GM18511 (cell line): ENCODE measurements at regions not wholly inside any gene's neighbourhood (a gene's known extent, or its start where the extent isn't known, plus 50 kb on each side); places are given as distances from the start of the nearest gene placed in this dataset.

ENCODE experiments used
- ATAC-seq: cut with Tn5 transposase; IDR thresholded peaks from one replicate; pipeline ENCODE4 v1.9.1; 2021; ENCODE audit warnings: mild to moderate bottlenecking, moderate library complexity; ENCODE audit not compliant: unreplicated experiment

DNA sequence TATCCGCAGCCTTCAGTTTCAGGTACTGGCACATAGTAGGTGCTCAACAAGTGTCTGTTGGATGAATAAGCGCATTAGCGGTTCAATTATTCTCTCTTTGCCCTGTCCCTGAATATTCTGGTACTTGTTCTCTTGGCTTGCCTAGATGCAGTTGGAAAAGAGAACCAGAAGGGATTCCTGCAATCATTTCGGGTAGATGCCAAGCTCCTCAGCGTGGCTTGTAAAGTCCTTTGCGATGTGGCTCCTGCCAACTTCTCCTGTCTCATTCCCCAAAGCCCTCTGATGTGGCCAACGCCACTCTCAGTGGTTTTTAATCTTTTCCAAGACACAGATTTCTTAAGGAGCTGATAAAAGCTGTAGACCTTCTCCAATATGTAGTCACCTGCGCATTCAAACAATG lies 230.3 kb downstream of the SUDS3 start:
- ATAC-seq, result no peak

DNA sequence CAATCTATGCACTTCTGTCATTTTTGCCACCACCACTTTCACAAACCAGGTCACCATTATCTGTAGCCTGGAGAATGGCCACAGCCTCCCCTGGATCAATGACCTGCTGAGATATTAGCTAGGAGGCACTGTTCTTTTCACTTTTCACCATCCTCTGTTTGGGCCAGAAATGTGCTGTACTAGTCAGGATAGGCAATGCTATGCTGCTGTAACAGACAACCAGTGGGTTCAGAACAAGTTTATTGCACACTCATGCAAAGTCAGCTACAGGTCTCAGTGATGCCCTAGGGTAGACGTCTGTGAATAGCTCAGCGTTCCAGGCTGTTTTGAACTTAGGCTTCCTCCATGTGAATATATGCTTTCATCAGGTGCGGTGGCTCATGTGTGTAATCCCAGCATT lies 231.5 kb downstream of the SUDS3 start:
- ATAC-seq, result no peak

DNA sequence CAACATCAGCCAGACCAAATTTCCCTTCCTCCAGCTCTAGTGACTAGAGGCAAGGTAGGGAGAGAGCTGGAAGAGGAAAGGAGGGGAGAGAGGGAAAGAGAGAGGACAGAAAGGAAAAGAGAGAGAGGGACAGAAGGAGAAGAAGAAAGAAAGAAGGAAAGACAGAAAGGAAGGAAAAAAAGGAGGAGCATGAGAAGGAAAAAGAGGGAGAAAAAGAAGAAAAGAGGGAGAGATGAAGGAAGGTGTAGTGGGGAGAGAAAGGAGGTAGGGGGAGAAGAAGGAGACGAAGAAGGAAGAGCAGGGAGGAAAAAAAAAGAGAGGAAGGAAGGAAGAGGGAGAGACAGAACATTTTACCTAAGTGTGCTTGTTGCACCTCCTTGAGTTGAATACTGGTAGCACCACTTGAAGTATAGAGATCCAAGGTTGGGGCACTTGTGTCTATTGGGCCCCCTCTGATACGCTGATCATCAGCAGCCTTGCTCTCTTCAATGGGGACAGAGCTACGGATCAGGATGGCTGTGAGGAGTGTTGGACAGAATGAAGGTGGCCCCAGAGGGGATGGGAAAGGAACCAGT lies 232.5 kb downstream of the SUDS3 start:
- ATAC-seq, result no peak

DNA sequence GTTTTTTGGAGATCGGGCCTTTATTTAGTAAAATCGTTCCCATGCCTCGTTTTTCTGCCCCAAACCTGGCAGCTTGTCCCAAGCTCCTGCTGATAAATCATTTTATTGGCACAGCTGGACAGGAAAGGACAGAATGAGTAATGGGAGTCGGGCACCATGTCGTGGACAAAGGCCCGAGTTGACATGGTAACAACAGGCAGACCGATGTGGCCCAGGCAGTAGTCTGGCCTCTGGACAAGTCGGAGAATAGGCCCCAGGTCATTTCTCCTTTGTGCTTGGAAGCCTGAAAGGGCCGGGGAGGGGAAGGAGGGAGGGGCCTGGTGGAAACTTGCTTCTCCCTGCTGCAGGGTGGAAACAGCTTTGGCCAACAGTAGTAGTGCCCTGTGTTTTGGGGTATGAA lies 234.9 kb downstream of the SUDS3 start:
- ATAC-seq, result no peak

DNA sequence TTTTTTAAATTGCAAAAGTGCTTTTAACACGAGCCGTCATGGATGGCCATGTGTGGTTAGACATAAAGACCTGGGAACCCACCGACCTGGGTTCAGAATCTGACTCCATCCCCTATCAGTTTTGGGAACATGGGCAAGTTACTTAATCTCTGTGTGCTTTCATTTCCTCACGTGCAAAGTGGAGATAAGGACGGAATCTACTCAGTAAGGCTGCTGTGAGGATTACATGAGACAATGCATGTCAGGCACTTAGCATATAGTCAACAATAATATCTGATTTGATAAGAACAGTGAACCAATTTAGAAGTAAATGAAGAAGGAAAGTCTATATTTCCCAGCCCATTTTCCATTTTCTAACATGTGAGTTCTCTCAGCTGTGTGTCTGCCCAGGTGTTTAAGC lies 235.4 kb downstream of the SUDS3 start:
- ATAC-seq, result no peak

DNA sequence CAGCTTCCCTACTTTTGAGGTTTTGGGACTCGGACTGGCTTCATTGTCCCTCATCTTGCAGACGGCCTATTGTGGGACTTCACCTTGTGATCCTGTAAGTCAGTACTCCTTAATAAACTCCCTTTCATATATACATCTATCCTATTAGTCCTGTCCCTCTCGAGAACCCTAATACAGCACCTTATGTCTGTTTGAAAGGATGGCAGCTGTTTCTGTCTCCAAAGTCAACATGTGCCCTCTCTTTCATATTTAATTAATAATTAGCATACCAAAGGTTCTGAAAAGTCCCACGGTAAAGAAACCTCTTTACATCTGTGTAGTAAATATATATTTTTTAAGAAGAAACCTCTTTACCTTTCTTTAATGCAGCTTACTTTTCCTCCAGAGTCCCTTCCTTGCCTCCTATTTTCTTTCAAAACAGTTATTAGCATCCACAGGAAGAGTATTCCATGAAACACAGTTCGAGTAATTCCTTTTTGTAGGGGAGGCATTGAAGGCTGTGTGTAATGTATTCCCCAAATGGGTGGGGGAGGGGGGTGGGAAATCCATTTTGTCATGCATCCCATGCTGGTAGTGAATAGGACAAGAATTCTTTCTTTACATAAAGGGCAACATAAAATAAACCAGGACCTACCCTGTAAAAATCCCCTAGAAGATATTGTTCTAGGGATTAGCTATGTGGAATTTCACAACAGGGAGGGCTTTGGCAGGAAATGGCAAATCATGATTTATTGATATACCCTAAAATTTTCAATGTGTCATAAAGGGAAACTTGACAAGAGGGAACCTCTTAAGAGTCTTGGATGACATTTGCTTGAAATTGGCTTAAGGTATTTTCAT lies 241.5 kb downstream of the SUDS3 start:
- no peak for ATAC-seq

DNA sequence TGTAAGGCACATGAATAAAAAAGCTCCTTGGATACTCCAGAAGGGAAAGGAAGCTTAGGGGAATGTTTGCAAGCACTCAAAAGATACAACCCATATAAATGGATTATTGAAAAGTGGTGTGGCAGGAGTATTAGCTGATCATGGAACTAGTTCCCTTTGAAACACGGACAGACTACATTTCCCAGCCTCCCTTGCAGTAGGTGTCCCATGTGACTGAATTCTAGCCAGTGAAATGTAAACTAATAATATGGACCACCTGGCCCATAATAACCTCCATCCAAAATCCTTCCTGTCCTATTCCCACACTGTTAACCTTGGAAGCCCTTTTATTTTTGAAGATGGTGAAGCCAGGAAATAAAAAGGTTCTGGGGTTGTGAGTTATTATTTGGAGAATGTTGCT lies 242.3 kb downstream of the SUDS3 start:
- no peak for ATAC-seq

DNA sequence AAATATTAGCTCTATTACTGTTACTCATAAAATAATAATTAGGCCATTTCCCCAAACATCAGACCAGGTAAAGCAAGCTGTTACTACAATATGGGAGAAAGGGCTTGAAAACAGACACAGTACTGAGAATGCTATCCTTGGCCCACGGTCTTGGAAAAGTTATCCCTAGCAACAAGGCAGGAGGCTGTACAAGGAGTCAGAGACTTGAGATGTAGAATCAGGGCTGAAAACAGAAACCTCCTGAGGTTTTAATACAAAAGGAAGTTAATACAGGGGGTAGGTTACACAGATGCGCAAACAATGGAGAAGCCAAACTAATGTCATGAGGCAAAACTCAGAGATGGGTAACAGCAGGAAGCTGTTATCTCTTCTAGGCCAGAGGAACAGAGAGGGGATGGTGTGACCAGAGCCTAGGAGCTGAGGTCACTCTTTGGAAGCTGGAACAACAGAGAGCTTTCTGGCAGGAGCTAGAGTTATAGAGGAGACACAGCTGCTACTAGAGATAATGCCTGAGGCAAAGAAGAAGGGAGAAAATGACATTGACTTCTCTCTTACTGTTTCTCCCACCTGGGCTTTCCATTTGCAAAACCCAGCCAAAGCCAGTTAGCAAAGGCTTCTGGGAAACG lies 248.8 kb downstream of the SUDS3 start:
- ATAC-seq, result no peak

DNA sequence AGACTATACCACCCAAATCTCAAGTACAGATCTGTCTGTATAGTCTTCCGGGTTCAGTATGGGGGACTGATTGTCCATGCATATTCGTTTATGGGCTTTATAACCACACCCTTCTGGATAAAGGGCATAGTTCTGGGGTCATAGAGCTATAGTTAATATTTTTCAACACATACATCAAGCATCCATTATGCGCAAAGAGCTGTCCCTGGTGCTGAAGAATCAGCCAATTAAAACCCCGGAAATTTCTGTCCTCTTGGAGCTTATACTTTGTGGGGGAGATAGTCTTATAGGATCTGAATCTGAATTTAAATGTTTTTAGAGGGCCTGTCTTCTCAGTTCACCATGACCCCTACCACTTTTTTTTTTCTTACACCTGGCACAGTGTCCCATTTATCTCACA lies 256.7 kb downstream of the SUDS3 start:
- ATAC-seq, result no peak

DNA sequence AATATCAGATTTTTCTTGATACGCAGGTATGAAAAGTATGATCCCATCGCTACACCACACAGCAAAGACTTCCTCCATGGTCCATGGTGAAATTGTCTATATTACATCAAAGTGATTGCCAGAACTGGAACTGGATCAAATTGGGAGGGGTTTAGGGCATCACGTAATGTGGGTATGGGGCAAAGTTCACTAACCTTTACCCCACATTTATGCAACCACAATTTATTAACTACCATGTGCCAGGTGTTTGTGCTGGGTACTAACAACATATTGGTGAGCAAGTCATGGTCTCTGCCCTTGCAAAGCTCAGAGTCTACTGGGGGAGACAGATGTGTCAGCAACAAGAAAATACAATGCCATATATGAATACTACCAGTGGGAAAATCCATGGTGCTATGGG lies 258.9 kb downstream of the SUDS3 start:
- no peak for ATAC-seq

DNA sequence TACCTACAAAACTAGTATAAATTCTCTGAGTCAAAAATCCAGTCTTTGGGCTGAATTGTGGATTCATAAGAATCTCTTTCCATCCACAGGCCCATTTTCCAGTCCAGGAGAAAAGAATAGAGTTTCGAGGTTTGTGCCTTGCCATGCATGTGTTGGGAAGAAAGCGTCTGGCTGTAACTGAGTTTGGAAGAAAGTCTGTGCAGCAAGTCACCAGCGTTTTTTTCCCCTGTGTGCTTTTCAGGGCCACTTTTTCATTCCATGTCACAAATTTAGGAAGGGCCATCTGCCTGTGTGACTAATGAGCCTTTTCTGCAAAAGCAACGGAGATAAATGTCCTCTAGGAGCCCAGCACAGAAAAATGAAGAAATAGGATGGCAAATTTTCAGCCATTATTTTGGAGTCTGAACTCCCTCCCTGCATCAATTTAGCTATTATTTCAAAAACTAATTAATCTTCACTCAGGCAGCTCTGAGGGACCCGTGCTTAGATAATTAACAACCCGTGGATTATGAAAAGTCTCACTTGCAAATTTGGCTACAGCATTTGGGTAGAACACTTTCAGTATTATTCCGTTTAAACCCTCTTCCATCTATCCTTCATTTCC lies 261.5 kb downstream of the SUDS3 start:
- no peak for ATAC-seq

DNA sequence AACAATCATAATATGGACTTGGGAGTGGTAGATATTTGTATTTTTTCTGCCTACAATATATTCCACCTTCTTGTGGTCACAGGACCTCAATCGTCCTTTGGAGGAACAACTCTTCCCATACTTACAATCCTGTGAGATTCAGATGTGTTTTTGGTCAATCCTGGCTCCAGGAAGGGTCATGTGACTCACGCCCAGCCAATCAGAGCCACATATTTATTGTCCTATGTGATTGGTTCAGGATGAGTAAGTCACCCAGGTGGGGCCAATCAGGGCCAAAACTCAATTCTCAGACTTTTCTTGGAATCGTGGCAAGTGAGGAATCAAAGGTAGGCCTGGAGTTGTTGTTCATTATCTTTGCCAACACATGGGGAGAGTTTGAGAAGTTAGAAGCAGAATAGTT lies 264.9 kb downstream of the SUDS3 start:
- ATAC-seq, result no peak

DNA sequence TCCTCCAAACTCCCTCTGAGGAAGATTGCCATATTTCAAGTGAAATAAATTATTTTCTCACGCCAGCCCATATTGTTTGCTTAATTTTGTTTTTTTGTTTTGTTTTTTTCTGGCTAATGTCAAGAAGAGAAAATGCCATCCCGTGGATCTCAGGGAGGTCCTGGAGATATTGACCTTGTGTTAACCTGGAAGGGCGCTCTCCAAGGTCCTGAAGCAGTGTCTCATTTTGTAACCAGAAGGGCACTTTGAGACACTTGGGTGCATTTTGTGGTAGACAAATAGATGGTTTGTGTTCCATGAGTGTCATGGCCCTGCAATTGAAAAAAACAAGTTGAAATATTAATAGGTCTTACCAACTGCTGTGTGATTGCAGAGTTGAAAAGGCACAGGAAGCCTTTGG lies 268.9 kb downstream of the SUDS3 start:
- no peak for ATAC-seq

DNA sequence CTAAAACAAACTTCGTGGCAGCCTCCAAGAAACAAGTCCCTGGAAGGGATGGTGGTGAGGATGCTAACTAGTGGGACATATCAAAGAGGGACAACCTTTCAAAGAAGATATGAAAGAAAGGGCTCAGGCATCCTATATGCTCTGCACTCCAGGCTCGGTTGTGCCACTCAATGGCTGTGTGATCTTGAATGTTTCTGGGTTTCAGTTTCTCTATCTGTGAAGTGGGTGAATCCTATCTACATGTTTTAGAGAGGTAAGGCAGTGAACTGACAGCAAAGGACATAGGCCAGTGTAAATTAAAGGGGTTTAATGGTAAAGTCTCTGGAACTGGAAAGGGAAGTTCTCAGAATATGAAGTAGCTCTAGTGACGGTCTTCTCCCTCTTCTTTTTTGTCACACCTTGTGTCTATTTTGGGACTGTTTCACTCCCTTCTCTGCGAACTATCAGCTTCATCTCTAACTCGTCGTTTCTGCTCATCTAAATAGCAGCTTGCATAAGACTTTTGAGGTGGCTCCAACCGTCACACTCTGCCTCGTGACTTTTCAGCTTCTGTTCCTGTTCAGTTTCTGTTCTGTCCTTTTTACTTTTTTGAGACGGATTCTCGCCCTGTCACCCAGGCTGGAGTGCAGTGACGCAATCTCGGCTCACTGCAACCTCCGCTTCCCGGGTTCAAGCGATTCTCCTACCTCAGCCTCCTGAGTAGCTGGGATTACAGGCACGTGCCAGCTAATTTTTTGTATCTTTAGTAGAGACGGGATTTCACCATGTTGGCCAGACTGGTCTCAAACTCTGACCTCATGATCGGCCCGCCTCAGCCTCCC lies 273.6 kb downstream of the SUDS3 start:
- no peak for ATAC-seq

DNA sequence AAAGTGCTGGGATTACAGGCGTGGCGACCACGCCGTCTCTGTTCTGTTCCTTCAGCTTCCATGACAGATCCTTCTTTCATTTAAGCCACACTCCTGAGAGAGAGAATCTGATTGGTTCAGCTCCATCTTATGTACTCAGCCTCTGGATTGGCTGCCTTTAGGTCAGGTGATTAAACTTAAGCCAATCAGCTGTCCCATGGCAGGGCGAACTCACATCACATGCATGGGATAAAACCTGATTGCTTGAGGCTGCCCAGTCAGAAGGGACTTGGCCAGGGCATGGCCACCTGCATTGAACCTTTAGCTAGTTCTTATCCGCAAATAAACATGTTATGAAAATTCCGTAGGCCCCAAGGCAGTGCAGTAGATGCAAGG lies 274.2 kb downstream of the SUDS3 start:
- ATAC-seq, result no peak

DNA sequence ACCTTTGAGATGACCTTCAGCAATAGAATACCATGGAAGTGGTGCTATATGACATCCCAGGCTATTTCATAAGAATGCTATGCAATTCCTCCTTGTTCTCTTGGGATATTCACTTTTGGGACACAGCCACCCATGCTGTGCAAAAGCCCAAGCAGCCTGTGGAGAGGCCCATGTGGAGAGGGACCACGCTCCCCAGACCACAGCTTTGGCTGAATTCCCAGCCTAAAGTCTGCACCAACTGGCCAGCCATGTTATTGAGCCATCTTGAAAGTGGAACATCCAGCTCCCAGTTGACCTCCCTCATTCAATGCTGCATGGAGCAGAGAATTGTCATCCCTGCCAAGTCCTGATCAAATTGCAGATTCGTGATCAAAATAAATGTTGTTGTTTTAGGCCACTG lies 275.1 kb downstream of the SUDS3 start:
- no peak for ATAC-seq

DNA sequence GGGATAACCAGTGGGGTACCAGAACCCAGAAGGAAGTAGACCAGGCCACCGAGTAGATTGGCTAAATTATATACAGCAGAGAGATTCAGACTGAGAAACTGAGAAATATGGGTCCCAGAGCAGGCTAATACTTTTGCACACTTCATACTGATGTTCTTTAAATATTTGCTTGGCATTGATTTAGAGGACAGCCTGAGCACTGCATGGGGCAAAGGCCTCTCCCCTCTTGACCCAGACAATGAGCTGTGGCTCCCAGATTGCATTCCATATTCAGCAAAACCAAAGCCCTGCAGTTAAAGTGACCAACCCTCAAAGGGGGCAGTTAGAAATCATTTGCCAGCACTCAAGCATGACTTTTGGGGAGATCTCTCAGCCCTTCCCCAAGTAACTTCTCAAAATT lies 279.2 kb downstream of the SUDS3 start:
- ATAC-seq, result no peak

DNA sequence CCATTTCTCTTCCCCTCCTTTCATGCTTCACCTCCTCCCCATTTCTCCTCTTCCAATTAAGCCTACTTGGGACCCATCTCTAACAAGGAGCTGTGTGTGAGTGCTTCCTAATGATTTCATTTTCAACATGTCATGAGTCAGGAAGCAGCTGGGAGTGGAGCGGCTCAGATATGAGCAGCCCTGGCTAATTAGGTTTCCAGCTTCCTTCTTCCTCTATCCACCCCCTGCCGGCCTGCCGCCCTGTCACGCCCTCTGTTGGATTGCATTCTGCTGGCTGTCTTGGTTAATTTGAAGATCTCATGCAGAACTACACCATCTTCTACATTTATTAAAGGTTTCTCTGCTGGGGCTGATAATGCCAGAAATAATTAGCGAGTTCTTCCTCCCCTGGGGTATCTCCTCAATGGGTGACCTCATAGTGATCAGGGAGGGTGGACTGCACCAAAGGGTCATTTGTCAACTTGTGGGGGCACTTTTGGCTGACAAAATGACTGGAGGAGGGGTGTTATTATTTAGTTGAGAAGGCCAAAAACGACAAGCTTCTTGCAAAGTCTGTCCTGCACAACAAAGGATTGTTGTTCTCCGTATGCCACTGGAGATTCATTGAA lies 300.9 kb upstream of the SRRM4 start:
- ATAC-seq, result no peak

DNA sequence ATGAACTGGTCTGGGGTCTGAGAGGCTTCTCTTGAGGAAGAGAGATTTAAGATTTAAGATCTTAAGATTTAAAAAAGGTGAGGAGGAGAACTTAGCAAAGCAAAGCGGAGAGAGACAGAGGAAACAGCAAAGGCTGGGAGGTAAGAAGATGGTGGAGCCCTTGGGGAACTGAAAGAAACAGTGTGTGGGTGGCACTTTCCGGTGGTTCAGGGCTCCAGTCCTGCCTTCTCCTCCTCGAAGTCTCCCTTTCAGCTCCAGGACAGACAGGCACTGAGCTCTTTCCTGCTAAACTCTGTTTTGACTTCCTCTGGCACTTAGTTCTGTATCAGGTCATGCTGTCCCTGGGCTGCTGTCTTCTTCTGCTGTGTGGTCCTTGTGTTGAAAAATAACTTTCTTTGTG lies 298.7 kb upstream of the SRRM4 start:
- peak; percentile 95 for ATAC-seq

DNA sequence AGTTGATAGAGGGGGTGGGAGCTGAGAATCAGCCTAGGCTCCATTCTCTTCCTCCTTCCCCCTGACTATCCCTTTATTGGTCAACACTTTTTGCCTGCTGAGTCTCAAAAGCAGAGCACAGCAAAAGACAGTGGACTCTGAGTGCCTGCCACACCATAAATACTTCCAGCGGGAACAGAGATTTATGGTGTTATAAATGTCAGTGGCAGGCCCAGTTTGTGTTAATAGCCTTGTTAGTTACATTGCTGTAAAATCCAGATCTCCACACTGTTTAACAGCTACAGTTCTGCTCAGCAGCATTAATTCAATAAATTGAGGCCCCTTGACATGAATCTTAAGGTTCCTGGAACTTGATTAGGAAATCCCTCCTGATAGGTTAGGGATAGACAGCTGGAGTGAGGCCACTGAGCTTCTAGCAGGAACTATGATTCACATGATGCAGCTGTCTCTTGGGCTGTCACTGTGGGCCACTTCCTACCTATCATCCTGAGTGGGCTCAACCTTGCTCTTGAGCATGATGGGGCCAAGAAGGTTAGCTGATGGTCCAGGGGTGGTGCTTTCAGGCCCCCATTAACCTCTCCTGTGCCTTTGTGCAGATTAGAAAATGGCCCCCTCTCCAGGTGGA lies 295.2 kb upstream of the SRRM4 start:
- no peak for ATAC-seq
